ENCODE measurements at regions not wholly inside any gene's neighbourhood (a gene's known extent, or its start where the extent isn't known, plus 50 kb on each side); places are given as distances from the start of the nearest gene placed in this dataset.
A peak's percentile ranks its signal among the peaks of the same experiment; 100 is the strongest.

- H3K36me3 ChIP-seq (ENCODE audit: control insufficient read depth, insufficient read depth, low read length): no peaks in the 10 kb centered on the region
- ChIA-PET POLR2A (ENCODE audit: unreplicated experiment) (no interaction called here), CTCF (no interaction called here)
- no peak overlapping the region for H3K27ac ChIP-seq (ENCODE audit: insufficient read depth, low read length)
- intact Hi-C loops (cut with micrococcal nuclease) (no loop called here), in situ Hi-C loops (cut with MboI; ENCODE audit: low sequenced_read_pairs) (no loop called here), dilution Hi-C loops (cut with HindIII; ENCODE audit: low sequenced_read_pairs, unreplicated experiment) (no loop called here)
- no peak overlapping the region for H3K4me2 ChIP-seq (ENCODE audit: low read depth, low read length)
- no peak overlapping the region for H4K8ac ChIP-seq (ENCODE audit: low read depth in 2 of 2, low read length in 2 of 2)
- H2BK5ac ChIP-seq (ENCODE audit: low read depth, low read length, poor library complexity, severe bottlenecking): no peak overlapping the region
- H3K27me3 ChIP-seq (ENCODE audit: control insufficient read depth, insufficient read depth, low read length): no peaks in the 10 kb centered on the region
- H3K18ac ChIP-seq (ENCODE audit: low read depth, low read length): no peak overlapping the region
- no peak overlapping the region for H3K9ac ChIP-seq (ENCODE audit: low read depth, low read length)
- H2BK120ac ChIP-seq (ENCODE audit: low read depth, low read length): no peak overlapping the region
- H4K5ac ChIP-seq (ENCODE audit: low read depth, low read length): no peak overlapping the region
- TF ChIP-seq SMC3 (IDR thresholded peaks at IDR 0.05; ENCODE audit: low read depth, low read length) (no peak), BHLHE40 (IDR thresholded peaks at IDR 0.05; ENCODE audit: low read depth, low read length) (no peak), RAD21 (IDR thresholded peaks at IDR 0.05; ENCODE audit: low read length) (no peak), FOS (IDR thresholded peaks at IDR 0.05; ENCODE audit: low read depth, low read length) (no peak), MAFK (IDR thresholded peaks at IDR 0.05; ENCODE audit: low read depth, low read length) (no peak), POLR2A (IDR thresholded peaks at IDR 0.05; ENCODE audit: low read depth, low read length) (no peak), MXI1 (IDR thresholded peaks at IDR 0.05; ENCODE audit: borderline replicate concordance, low read depth, low read length) (no peak), NFE2L2 (IDR thresholded peaks at IDR 0.05; ENCODE audit: low read depth, low read length) (no peak), RCOR1 (IDR thresholded peaks at IDR 0.05; ENCODE audit: insufficient replicate concordance, low read length) (no peak), MAZ (IDR thresholded peaks at IDR 0.05; ENCODE audit: borderline replicate concordance, low read depth, low read length) (no peak), CHD1 (IDR thresholded peaks at IDR 0.05; ENCODE audit: low read depth, low read length) (no peak), ELK1 (IDR thresholded peaks at IDR 0.05; ENCODE audit: borderline replicate concordance, low read depth, low read length) (no peak), CTCF (conservative IDR thresholded peaks at IDR 0.05; ENCODE audit: low read depth, low read length) (no peak), CEBPB (IDR thresholded peaks at IDR 0.05; ENCODE audit: low read depth, low read length) (no peak), RFX5 (IDR thresholded peaks at IDR 0.05; ENCODE audit: low read depth, low read length) (no peak), USF2 (IDR thresholded peaks at IDR 0.05; ENCODE audit: low read depth, low read length) (no peak)
- ATAC-seq (ENCODE audit: low read depth) (no peak), DNase-seq (no peak)
- no TSS peak for BruUV-seq (replicated peaks)
- H4K91ac ChIP-seq (ENCODE audit: insufficient read depth, low read depth, low read length): no peak overlapping the region
- no peaks in the 10 kb centered on the region for H3K4me1 ChIP-seq (ENCODE audit: control insufficient read depth, insufficient read depth, low read length)
- H3K9me1 ChIP-seq (ENCODE audit: insufficient read depth, low read length): no peaks in the 10 kb centered on the region
- H3K4me3 ChIP-seq (ENCODE audit: insufficient read depth, low read depth, low read length): no peak overlapping the region
- H3K23ac ChIP-seq (ENCODE audit: low read depth, low read length): no peak overlapping the region
- no peak overlapping the region for H3K4ac ChIP-seq (ENCODE audit: low read depth, low read length)
- no CpG with 5 or more reads among the region's 6 CpGs for WGBS, 2 experiments (ENCODE audit: extremely low coverage in 2 of 2, insufficient read length in 1 of 2)
- H3K79me1 ChIP-seq (ENCODE audit: low read depth in 1 of 2, low read length in 2 of 2): no peaks in the 10 kb centered on the region
- H4K20me1 ChIP-seq (ENCODE audit: insufficient read depth, low read length): no peaks in the 10 kb centered on the region
- H3K56ac ChIP-seq (ENCODE audit: extremely low read depth, insufficient read depth, low read length): no peak overlapping the region
- H2BK20ac ChIP-seq (ENCODE audit: low read depth, low read length): no peak overlapping the region
- H2BK15ac ChIP-seq (ENCODE audit: low read depth, low read length): no peak overlapping the region
- no peak overlapping the region for H3K14ac ChIP-seq (replicated peaks; ENCODE audit: low read depth, low read length)
- peaks cover 4% of the 10 kb centered on the region; the same call in 1 of the 2 replicates for H3K9me3 ChIP-seq (ENCODE audit: control insufficient read depth, insufficient read depth, low read length)
- peak overlapping the region; percentile 43 for H2AFZ ChIP-seq (replicated peaks; ENCODE audit: low read length, poor library complexity)
- H2AK5ac ChIP-seq (ENCODE audit: low read depth, low read length): no peak overlapping the region
- no peak overlapping the region for H2AK9ac ChIP-seq (replicated peaks; ENCODE audit: low read depth, low read length, poor library complexity)
These were observed 65.7 kb upstream of the BACE2 start for GRCh38 chr21:41102281-41102680.
